Mesendoderm (in vitro differentiated cells): ENCODE measurements at regions not wholly inside any gene's neighbourhood (a gene's known extent, or its start where the extent isn't known, plus 50 kb on each side); places are given as distances from the start of the nearest gene placed in this dataset.
A peak's percentile ranks its signal among the peaks of the same experiment; 100 is the strongest.

Source experiments
- DNase-seq: peaks from one replicate; pipeline ENCODE4 v3.0.0; 2013
- H2AK5ac ChIP-seq: 2 replicates; pipeline ENCODE4 v1.6.1; 2013; ENCODE audit warnings: low read length, inconsistent platforms
- H2BK120ac ChIP-seq: 2 replicates; pipeline ENCODE4 v1.6.1; 2013; ENCODE audit warnings: low read depth, mild to moderate bottlenecking, low read length, moderate library complexity, mixed read lengths
- H2BK15ac ChIP-seq: replicated peaks from 2 replicates; pipeline ENCODE4 v1.6.1; 2013; ENCODE audit warnings: low read depth, mild to moderate bottlenecking, moderate library complexity
- H2BK5ac ChIP-seq: 2 replicates; pipeline ENCODE4 v1.6.1; 2013; ENCODE audit warnings: low read length, inconsistent platforms
- H3K18ac ChIP-seq: 2 replicates; pipeline ENCODE4 v1.6.1; 2013; ENCODE audit warnings: mild to moderate bottlenecking, low read length, mixed read lengths
- H3K23ac ChIP-seq: one replicate; pipeline ENCODE4 v1.6.1; 2013; ENCODE audit warnings: low read length
- H3K27ac ChIP-seq: 2 replicates; pipeline ENCODE4 v1.5.1; 2013; ENCODE audit warnings: low read depth, mild to moderate bottlenecking, inconsistent platforms, low read length, moderate library complexity
- H3K27me3 ChIP-seq: 2 replicates; pipeline ENCODE4 v1.6.1; 2013; ENCODE audit warnings: low read length, control low read depth, mild to moderate bottlenecking, inconsistent platforms; ENCODE audit not compliant: insufficient read depth, poor library complexity
- H3K36me3 ChIP-seq: 2 replicates; pipeline ENCODE4 v1.6.1; 2013; ENCODE audit warnings: low read length, inconsistent platforms; ENCODE audit not compliant: control insufficient read depth, insufficient read depth
- H3K4ac ChIP-seq: one replicate; pipeline ENCODE4 v1.6.1; 2013; ENCODE audit warnings: low read depth, mild to moderate bottlenecking, low read length, moderate library complexity
- H3K4me1 ChIP-seq: 2 replicates; pipeline ENCODE4 v1.6.1; 2013; ENCODE audit warnings: low read depth, low read length, inconsistent platforms; ENCODE audit not compliant: control insufficient read depth
- H3K4me2 ChIP-seq: 2 replicates; pipeline ENCODE4 v1.6.1; 2013; ENCODE audit warnings: low read length
- H3K4me3 ChIP-seq: 2 replicates; pipeline ENCODE4 v1.5.1; 2013; ENCODE audit warnings: mild to moderate bottlenecking, low read length
- H3K56ac ChIP-seq: one replicate; pipeline ENCODE4 v1.6.1; 2013; ENCODE audit warnings: low read length
- H3K79me1 ChIP-seq: 2 replicates; pipeline ENCODE4 v1.6.1; 2013; ENCODE audit warnings: low read length, inconsistent platforms
- H3K79me2 ChIP-seq: 2 replicates; pipeline ENCODE4 v1.6.1; 2013; ENCODE audit warnings: mild to moderate bottlenecking, low read length; ENCODE audit not compliant: control insufficient read depth, insufficient read depth
- H3K9ac ChIP-seq: 2 replicates; pipeline ENCODE4 v1.6.1; 2013; ENCODE audit warnings: low read length, inconsistent platforms
- H4K5ac ChIP-seq: one replicate; pipeline ENCODE4 v1.6.1; 2013; ENCODE audit warnings: low read length
- H4K8ac ChIP-seq: one replicate; pipeline ENCODE4 v1.6.1; 2013; ENCODE audit warnings: low read depth, mild to moderate bottlenecking, control low read depth, low read length, moderate library complexity
- WGBS: extraction: QIAGEN DNeasy Blood & Tissue Kit; methylation state at CpG from one replicate; pipeline ENCODE4 v1.1.7; 2013; ENCODE audit warnings: low lambda C conversion rate, missing lambda C conversion rate; ENCODE audit not compliant: insufficient coverage; ENCODE audit errors: extremely low coverage; 5-methylcytosine and 5-hydroxymethylcytosine counted together

DNA sequence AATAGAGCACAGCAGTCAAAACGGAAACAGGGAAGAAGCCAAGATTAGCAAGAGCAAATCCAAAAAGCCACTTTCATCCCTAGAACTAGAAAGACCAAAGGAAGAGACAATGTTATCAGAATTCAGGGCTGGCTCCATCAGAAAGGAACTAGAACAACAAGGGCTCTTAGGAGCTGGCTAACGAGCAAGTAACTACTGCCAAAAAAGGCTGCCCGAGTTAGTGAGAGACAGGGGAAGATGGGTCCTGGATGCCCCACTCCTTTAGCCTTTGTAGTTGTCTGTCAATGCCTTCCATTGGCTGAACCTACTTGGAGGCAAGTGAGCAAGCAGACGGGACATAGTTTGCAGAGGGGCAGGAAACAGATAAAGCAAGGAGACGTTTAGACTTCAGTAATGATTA, 240.4 kb downstream of the KLF12 start:
- no CpG with 5 or more reads among the region's 5 CpGs for WGBS
- Histone ChIP-seq H2BK120ac (no peak overlapping the region), H4K5ac (no peak overlapping the region), H3K4me3 (no peak overlapping the region), H3K4me2 (no peak overlapping the region), H3K23ac (no peak overlapping the region), H3K27ac (no peak overlapping the region), H2BK5ac (no peak overlapping the region), H3K56ac (no peak overlapping the region), H3K4me1 (no peaks in the 10 kb centered on the region), H2BK15ac (no peak overlapping the region), H3K27me3 (no peaks in the 10 kb centered on the region), H3K36me3 (no peaks in the 10 kb centered on the region), H2AK5ac (no peak overlapping the region), H4K8ac (no peak overlapping the region), H3K79me2 (no peaks in the 10 kb centered on the region), H3K4ac (no peak overlapping the region), H3K79me1 (no peaks in the 10 kb centered on the region), H3K18ac (no peak overlapping the region), H3K9ac (no peak overlapping the region)
- DNase-seq = peak; percentile 29

DNA sequence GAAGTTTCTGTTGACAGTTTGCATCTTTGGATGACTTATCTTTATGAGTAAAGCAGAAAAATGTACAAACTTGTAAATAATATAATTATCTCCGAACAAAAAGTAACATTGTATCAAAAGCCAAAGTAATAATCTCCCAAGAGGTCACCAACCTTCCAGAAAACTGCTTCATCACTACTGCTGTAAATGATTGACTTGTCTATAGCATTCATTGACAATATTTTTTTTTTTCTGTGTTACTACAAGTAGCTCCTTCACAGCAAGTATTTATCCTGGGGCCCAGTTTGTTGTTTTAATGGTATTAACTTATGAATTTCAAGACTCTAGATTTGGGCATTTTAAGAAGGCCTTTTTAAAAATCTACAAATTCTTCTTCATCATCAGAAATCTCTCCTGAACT, 242.4 kb downstream of the KLF12 start:
- Histone ChIP-seq H3K79me1 (no peaks in the 10 kb centered on the region), H3K27me3 (no peaks in the 10 kb centered on the region), H3K4ac (no peak overlapping the region), H3K36me3 (no peaks in the 10 kb centered on the region), H2BK120ac (no peak overlapping the region), H2BK15ac (no peak overlapping the region), H4K5ac (no peak overlapping the region), H2BK5ac (no peak overlapping the region), H3K4me2 (no peak overlapping the region), H3K79me2 (no peaks in the 10 kb centered on the region), H3K9ac (no peak overlapping the region), H3K27ac (no peak overlapping the region), H2AK5ac (no peak overlapping the region), H4K8ac (no peak overlapping the region), H3K4me3 (no peak overlapping the region), H3K23ac (no peak overlapping the region), H3K4me1 (no peaks in the 10 kb centered on the region), H3K56ac (no peak overlapping the region), H3K18ac (no peak overlapping the region)
- no peak for DNase-seq
- no CpG with 5 or more reads among the region's 1 CpG for WGBS

DNA sequence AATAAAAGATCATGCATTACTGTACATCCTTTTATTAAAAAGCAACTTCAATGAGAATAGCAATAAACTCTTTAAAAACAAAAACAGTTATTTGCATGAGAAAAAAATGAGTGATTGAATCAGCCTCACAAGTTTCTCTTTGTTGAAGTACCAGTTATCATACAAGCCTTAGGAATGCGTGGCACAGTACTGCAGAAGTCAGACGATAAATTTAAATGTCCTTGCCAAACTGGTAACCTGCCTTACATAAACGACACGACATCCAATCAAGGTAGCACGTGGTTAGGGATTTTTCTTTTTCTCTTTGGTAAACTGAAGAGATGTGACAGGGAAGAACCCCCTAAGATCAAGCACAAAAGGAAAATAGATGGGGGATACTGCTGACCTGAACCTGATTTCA, 251.0 kb downstream of the KLF12 start:
- Histone ChIP-seq H3K56ac (no peak overlapping the region), H3K36me3 (no peaks in the 10 kb centered on the region), H3K4me3 (no peak overlapping the region), H3K23ac (no peak overlapping the region), H3K18ac (no peak overlapping the region), H2BK15ac (no peak overlapping the region), H2BK5ac (no peak overlapping the region), H3K79me2 (no peaks in the 10 kb centered on the region), H4K5ac (no peak overlapping the region), H3K27me3 (no peaks in the 10 kb centered on the region), H2AK5ac (no peak overlapping the region), H4K8ac (no peak overlapping the region), H3K4me1 (no peaks in the 10 kb centered on the region), H3K27ac (no peak overlapping the region), H3K79me1 (no peaks in the 10 kb centered on the region), H3K4ac (no peak overlapping the region), H2BK120ac (no peak overlapping the region), H3K9ac (no peak overlapping the region), H3K4me2 (no peak overlapping the region)
- no CpG with 5 or more reads among the region's 5 CpGs for WGBS
- no peak for DNase-seq

DNA sequence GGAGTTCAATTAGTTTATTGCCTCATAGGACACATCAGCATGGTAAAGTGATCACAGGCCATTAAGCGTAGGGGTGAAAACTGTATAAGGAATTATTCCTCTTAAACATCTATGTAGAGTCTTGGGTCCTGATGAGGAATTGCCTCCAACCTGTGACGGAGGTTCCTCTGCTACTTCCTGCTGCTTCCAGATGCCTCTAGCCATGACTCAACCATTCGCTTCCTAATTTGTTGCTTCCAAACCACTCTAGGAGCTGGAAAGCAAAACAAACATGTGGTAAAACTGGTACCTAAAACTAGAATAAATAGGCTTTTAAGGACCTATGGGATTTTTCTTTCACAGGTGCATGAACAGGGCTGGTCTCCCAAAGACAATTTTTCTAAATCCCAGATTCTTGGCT, 253.8 kb downstream of the KLF12 start:
- Histone ChIP-seq H3K27ac (no peak overlapping the region), H3K56ac (no peak overlapping the region), H2BK5ac (no peak overlapping the region), H3K9ac (no peak overlapping the region), H3K18ac (no peak overlapping the region), H3K4ac (no peak overlapping the region), H3K4me1 (no peaks in the 10 kb centered on the region), H4K5ac (no peak overlapping the region), H3K79me1 (no peaks in the 10 kb centered on the region), H3K4me2 (no peak overlapping the region), H2BK15ac (no peak overlapping the region), H3K79me2 (no peaks in the 10 kb centered on the region), H3K27me3 (no peaks in the 10 kb centered on the region), H4K8ac (no peak overlapping the region), H3K4me3 (no peak overlapping the region), H3K23ac (no peak overlapping the region), H2BK120ac (no peak overlapping the region), H3K36me3 (no peaks in the 10 kb centered on the region), H2AK5ac (no peak overlapping the region)
- DNase-seq = peak; percentile 66
- WGBS = no CpG with 5 or more reads among the region's 3 CpGs

DNA sequence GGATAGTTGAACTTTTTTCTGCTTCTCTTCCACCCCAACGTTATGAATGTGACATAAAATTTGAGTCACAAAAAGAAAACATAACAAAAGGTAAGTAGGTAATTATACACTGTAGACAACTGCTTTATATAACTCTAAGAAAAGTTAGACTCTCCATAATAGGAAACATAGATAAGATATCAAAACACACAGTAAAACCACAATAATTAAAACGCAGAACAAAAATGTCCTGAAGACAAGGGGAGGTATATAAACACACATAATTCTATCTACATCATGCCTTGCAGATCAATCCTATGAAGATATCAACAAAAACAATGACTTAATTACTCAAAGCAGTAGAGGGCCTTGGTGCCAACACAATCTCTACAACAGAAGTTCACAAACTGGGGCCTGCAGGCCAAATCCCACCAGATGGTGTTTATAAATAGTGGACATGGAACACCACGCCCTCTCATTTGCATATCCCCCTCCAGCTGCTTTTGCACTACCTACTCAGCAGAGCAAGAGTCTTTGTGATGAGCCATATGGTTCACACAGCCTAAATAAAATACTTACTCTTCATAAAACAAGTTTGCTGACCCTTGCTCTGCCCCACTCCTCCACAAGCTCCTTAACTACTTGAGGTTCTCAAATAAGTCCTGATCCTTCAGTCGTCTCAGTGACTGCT, 254.7 kb downstream of the KLF12 start:
- Histone ChIP-seq H2BK5ac (no peak overlapping the region), H3K27ac (no peak overlapping the region), H3K9ac (no peak overlapping the region), H2BK120ac (no peak overlapping the region), H3K4me3 (no peak overlapping the region), H3K79me1 (no peaks in the 10 kb centered on the region), H3K4me2 (no peak overlapping the region), H3K79me2 (no peaks in the 10 kb centered on the region), H2BK15ac (no peak overlapping the region), H3K27me3 (no peaks in the 10 kb centered on the region), H3K23ac (no peak overlapping the region), H3K4me1 (no peaks in the 10 kb centered on the region), H3K4ac (no peak overlapping the region), H2AK5ac (no peak overlapping the region), H4K8ac (no peak overlapping the region), H3K18ac (no peak overlapping the region), H4K5ac (no peak overlapping the region), H3K36me3 (no peaks in the 10 kb centered on the region), H3K56ac (no peak overlapping the region)
- WGBS = no CpG with 5 or more reads among the region's 4 CpGs
- DNase-seq = no peak

DNA sequence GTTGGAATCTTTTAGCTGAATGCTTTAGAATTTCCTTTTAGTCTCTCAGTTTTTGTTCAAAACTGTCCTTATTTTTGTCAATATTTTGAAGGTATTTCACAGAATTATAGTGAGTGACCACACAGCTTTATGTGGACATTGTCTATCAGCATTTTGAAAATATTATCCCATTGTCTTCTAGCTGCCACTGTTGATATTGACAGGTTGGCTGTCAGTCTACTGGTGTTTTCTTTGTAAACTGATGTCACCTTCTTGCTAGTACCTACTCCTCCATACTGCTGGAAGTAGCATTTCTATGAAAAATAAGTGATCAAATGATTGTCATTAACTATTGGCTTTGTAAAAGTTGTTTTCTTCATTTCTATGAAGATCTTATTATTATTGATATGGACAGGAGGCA, 256.8 kb downstream of the KLF12 start:
- no peak overlapping the region for H3K27ac ChIP-seq
- no peak overlapping the region for H3K23ac ChIP-seq
- no peak overlapping the region for H4K5ac ChIP-seq
- H2AK5ac ChIP-seq = no peak overlapping the region
- no peak overlapping the region for H3K56ac ChIP-seq
- H3K9ac ChIP-seq = no peak overlapping the region
- H2BK15ac ChIP-seq = no peak overlapping the region
- no peak overlapping the region for H2BK120ac ChIP-seq
- H3K79me2 ChIP-seq = no peaks in the 10 kb centered on the region
- H4K8ac ChIP-seq = no peak overlapping the region
- no peak overlapping the region for H3K4ac ChIP-seq
- H3K18ac ChIP-seq = no peak overlapping the region
- no peak for DNase-seq
- no peak overlapping the region for H2BK5ac ChIP-seq
- no peaks in the 10 kb centered on the region for H3K4me1 ChIP-seq
- H3K27me3 ChIP-seq = no peaks in the 10 kb centered on the region
- H3K79me1 ChIP-seq = no peaks in the 10 kb centered on the region
- no peak overlapping the region for H3K4me2 ChIP-seq
- no peak overlapping the region for H3K4me3 ChIP-seq
- H3K36me3 ChIP-seq = no peaks in the 10 kb centered on the region
